Endodermal cell (in vitro differentiated cells): ENCODE measurements at regions not wholly inside any gene's neighbourhood (a gene's known extent, or its start where the extent isn't known, plus 50 kb on each side); places are given as distances from the start of the nearest gene placed in this dataset.

ENCODE experiments used
- DNase-seq: peaks from one replicate; pipeline ENCODE4 v3.0.0-alpha.2; 2017
- H3K27ac ChIP-seq: 2 replicates; pipeline ENCODE4 v1.5.1; 2013; ENCODE audit warnings: mild to moderate bottlenecking, low read depth, low read length, moderate library complexity
- H3K27me3 ChIP-seq: 2 replicates; pipeline ENCODE4 v1.6.1; 2013; ENCODE audit warnings: mild to moderate bottlenecking, low read length, moderate library complexity; ENCODE audit not compliant: insufficient read depth, control insufficient read depth, poor library complexity, severe bottlenecking
- H3K36me3 ChIP-seq: 2 replicates; pipeline ENCODE4 v1.7.0; 2013; ENCODE audit warnings: mild to moderate bottlenecking, low read length, moderate library complexity; ENCODE audit not compliant: control insufficient read depth, insufficient read depth
- H3K4me1 ChIP-seq: one replicate; pipeline ENCODE4 v1.7.0; 2013; ENCODE audit warnings: low read length; ENCODE audit not compliant: control insufficient read depth, insufficient read depth
- H3K4me3 ChIP-seq: 2 replicates; pipeline ENCODE4 v1.5.1; 2013; ENCODE audit warnings: mild to moderate bottlenecking, low read length, moderate library complexity
- H3K9ac ChIP-seq: 2 replicates; pipeline ENCODE4 v1.6.1; 2013; ENCODE audit warnings: mild to moderate bottlenecking, low read length, moderate library complexity; ENCODE audit not compliant: poor library complexity, severe bottlenecking; ENCODE audit errors: extremely low read depth
- H3K9me3 ChIP-seq: 2 replicates; pipeline ENCODE4 v1.6.1; 2013; ENCODE audit warnings: mild to moderate bottlenecking, low read length, moderate library complexity; ENCODE audit not compliant: control insufficient read depth
- H3K27ac Mint-ChIP-seq: 2 replicates; pipeline ENCODE4 v1.8.0; 2020; ENCODE audit warnings: mixed read lengths
- H3K27me3 Mint-ChIP-seq: 2 replicates; pipeline ENCODE4 v1.8.0; 2021; ENCODE audit warnings: mild to moderate bottlenecking, mixed read lengths; ENCODE audit not compliant: insufficient read depth
- H3K36me3 Mint-ChIP-seq: 2 replicates; pipeline ENCODE4 v1.8.0; 2020; ENCODE audit warnings: low read depth, mixed read lengths
- H3K4me1 Mint-ChIP-seq: 2 replicates; pipeline ENCODE4 v1.8.0; 2020; ENCODE audit warnings: mixed read lengths
- H3K4me3 Mint-ChIP-seq: 2 replicates; pipeline ENCODE4 v1.8.0; 2020; ENCODE audit warnings: mild to moderate bottlenecking, moderate library complexity, mixed read lengths
- H3K9me3 Mint-ChIP-seq: 2 replicates; pipeline ENCODE4 v1.8.0; 2020; ENCODE audit warnings: mild to moderate bottlenecking, mixed read lengths
- WGBS, 2 experiments: methylation state at CpG; one replicate each; pipeline versions ENCODE4 v1.1.5 to v1.1.7; 2013; ENCODE audit warnings: missing lambda C conversion rate in 2 of 2, mixed read lengths in 1 of 2; ENCODE audit not compliant: insufficient coverage in 1 of 2, insufficient read length in 1 of 2; 5-methylcytosine and 5-hydroxymethylcytosine counted together
- TF ChIP-seq, protein P1 (sequence below): fragments of 200-600 bp; sonication (generic); conservative IDR thresholded peaks from 2 replicates; pipeline ENCODE4 v1.5.0; 2021; ENCODE audit warnings: antibody characterized with exemption, mild to moderate bottlenecking

GRCh38 chr6:154916857-154917256 lies 78.3 kb upstream of the TIAM2 start:
- Histone ChIP-seq H3K27ac (no peak overlapping the region), H3K36me3 (no peaks in the 10 kb centered on the region), H3K9ac (no peak overlapping the region), H3K9me3 (no peaks in the 10 kb centered on the region), H3K4me1 (no peaks in the 10 kb centered on the region), H3K4me3 (no peak overlapping the region), H3K27me3 (no peaks in the 10 kb centered on the region)
- H3K4me1 Mint-ChIP-seq = no peaks in the 10 kb centered on the region
- H3K4me3 Mint-ChIP-seq = no peak overlapping the region
- no peak overlapping the region for H3K27ac Mint-ChIP-seq
- no peaks in the 10 kb centered on the region for H3K36me3 Mint-ChIP-seq
- no peak for DNase-seq
- H3K27me3 Mint-ChIP-seq = no peaks in the 10 kb centered on the region
- no peaks in the 10 kb centered on the region for H3K9me3 Mint-ChIP-seq
- WGBS, 2 experiments = 86% methylated on average over 5 of the region's 5 CpGs; no CpG with 5 or more reads in 1 of the 2 experiments
- TF ChIP-seq, protein P1, sequence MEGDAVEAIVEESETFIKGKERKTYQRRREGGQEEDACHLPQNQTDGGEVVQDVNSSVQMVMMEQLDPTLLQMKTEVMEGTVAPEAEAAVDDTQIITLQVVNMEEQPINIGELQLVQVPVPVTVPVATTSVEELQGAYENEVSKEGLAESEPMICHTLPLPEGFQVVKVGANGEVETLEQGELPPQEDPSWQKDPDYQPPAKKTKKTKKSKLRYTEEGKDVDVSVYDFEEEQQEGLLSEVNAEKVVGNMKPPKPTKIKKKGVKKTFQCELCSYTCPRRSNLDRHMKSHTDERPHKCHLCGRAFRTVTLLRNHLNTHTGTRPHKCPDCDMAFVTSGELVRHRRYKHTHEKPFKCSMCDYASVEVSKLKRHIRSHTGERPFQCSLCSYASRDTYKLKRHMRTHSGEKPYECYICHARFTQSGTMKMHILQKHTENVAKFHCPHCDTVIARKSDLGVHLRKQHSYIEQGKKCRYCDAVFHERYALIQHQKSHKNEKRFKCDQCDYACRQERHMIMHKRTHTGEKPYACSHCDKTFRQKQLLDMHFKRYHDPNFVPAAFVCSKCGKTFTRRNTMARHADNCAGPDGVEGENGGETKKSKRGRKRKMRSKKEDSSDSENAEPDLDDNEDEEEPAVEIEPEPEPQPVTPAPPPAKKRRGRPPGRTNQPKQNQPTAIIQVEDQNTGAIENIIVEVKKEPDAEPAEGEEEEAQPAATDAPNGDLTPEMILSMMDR = no peak

- H3K36me3 Mint-ChIP-seq = no peaks in the 10 kb centered on the region
- H3K4me1 Mint-ChIP-seq = peaks cover 3% of the 10 kb centered on the region
- DNase-seq = no peak
- no peaks in the 10 kb centered on the region for H3K9me3 Mint-ChIP-seq
- Histone ChIP-seq H3K4me3 (no peak overlapping the region), H3K36me3 (no peaks in the 10 kb centered on the region), H3K27me3 (no peaks in the 10 kb centered on the region), H3K4me1 (peaks cover 2% of the 10 kb centered on the region), H3K27ac (no peak overlapping the region), H3K9ac (no peak overlapping the region), H3K9me3 (no peaks in the 10 kb centered on the region)
- 96 to 98% methylated on average over 5 to 7 of the region's 7 CpGs for WGBS, 2 experiments
- TF ChIP-seq, protein P1 = no peak
- no peak overlapping the region for H3K4me3 Mint-ChIP-seq
- no peaks in the 10 kb centered on the region for H3K27me3 Mint-ChIP-seq
- H3K27ac Mint-ChIP-seq = no peak overlapping the region
Measured at GRCh38 chr6:154917941-154918340, 77.2 kb upstream of the TIAM2 start.

GRCh38 chr6:154919806-154920205 lies 75.3 kb upstream of the TIAM2 start:
- no peak overlapping the region for H3K27ac ChIP-seq
- Mint-ChIP-seq H3K27ac (no peak overlapping the region), H3K4me1 (peaks cover 18% of the 10 kb centered on the region)

More at GRCh38 chr6:154919806-154920205, 75.3 kb upstream of the TIAM2 start:
- Histone ChIP-seq H3K9me3 (no peaks in the 10 kb centered on the region), H3K4me3 (no peak overlapping the region), H3K9ac (no peak overlapping the region), H3K27me3 (no peaks in the 10 kb centered on the region), H3K36me3 (no peaks in the 10 kb centered on the region), H3K4me1 (peaks cover 15% of the 10 kb centered on the region)
- Mint-ChIP-seq H3K4me3 (no peak overlapping the region), H3K36me3 (no peaks in the 10 kb centered on the region), H3K27me3 (no peaks in the 10 kb centered on the region), H3K9me3 (no peaks in the 10 kb centered on the region)
- WGBS, 2 experiments = 90 to 93% methylated on average over 2 to 5 of the region's 5 CpGs
- TF ChIP-seq, protein P1 = no peak
- no peak for DNase-seq
